IPS DF 6.9 (cell line): ENCODE measurements at regions not wholly inside any gene's neighbourhood (a gene's known extent, or its start where the extent isn't known, plus 50 kb on each side); places are given as distances from the start of the nearest gene placed in this dataset.
"Not testable (repeated sequence)": the region's sequence is repeated elsewhere in the genome, so short reads cannot be mapped to it uniquely, and the experiment has no call there.

Experiments
- DNase-seq: peaks from one replicate; pipeline ENCODE4 v3.0.0-alpha.2; 2013; ENCODE audit warnings: low read depth, low spot score
- H3K27ac ChIP-seq: one replicate; pipeline ENCODE4 v1.5.1; 2013; ENCODE audit warnings: low read length, control low read depth
- H3K27me3 ChIP-seq: 2 replicates; pipeline ENCODE4 v1.6.1; 2013; ENCODE audit warnings: mild to moderate bottlenecking, low read length; ENCODE audit not compliant: control insufficient read depth, insufficient read depth
- H3K36me3 ChIP-seq: 2 replicates; pipeline ENCODE4 v1.6.1; 2013; ENCODE audit warnings: low read length; ENCODE audit not compliant: control insufficient read depth, insufficient read depth
- H3K4me1 ChIP-seq: 2 replicates; pipeline ENCODE4 v1.6.1; 2013; ENCODE audit warnings: low read length; ENCODE audit not compliant: control insufficient read depth, insufficient read depth
- H3K4me3 ChIP-seq: 2 replicates; pipeline ENCODE4 v1.5.1; 2013; ENCODE audit warnings: mild to moderate bottlenecking, low read length
- H3K9me3 ChIP-seq: 2 replicates; pipeline ENCODE4 v1.6.1; 2013; ENCODE audit warnings: low read length, inconsistent platforms; ENCODE audit not compliant: control insufficient read depth, insufficient read depth
- WGBS: extraction: QIAGEN DNeasy Blood & Tissue Kit; methylation state at CpG from one replicate; pipeline ENCODE4 v1.1.7; 2013; ENCODE audit warnings: mixed read lengths, missing lambda C conversion rate; ENCODE audit not compliant: insufficient read length, insufficient coverage; 5-methylcytosine and 5-hydroxymethylcytosine counted together

GRCh38 chr3:170690661-170690981 is 104.7 kb upstream of the SLC7A14 start:
- H3K4me1 ChIP-seq = no peaks in the 10 kb centered on the region
- no peaks in the 10 kb centered on the region for H3K27me3 ChIP-seq
- H3K9me3 ChIP-seq = no peaks in the 10 kb centered on the region; the same call in 1 of the 2 replicates
- WGBS = no CpG with 5 or more reads among the region's 3 CpGs
- DNase-seq = no peak
- no peak overlapping the region for H3K27ac ChIP-seq
- no peaks in the 10 kb centered on the region for H3K36me3 ChIP-seq
- no peak overlapping the region for H3K4me3 ChIP-seq

- Histone ChIP-seq H3K27ac (no peak overlapping the region), H3K9me3 (no peaks in the 10 kb centered on the region; the same call in 1 of the 2 replicates), H3K27me3 (no peaks in the 10 kb centered on the region), H3K4me1 (no peaks in the 10 kb centered on the region), H3K4me3 (no peak overlapping the region), H3K36me3 (no peaks in the 10 kb centered on the region)
- no peak for DNase-seq
- WGBS = no CpG with 5 or more reads among the region's 13 CpGs
These were observed 104.2 kb upstream of the SLC7A14 start for GRCh38 chr3:170689893-170690660.

- WGBS = no CpG with 5 or more reads among the region's 4 CpGs
- Histone ChIP-seq H3K27me3 (no peaks in the 10 kb centered on the region), H3K27ac (no peak overlapping the region), H3K9me3 (no peaks in the 10 kb centered on the region; the same call in 1 of the 2 replicates), H3K4me1 (no peaks in the 10 kb centered on the region), H3K4me3 (no peak overlapping the region), H3K36me3 (no peaks in the 10 kb centered on the region)
- no peak for DNase-seq
These were observed 103.5 kb upstream of the SLC7A14 start for GRCh38 chr3:170689296-170689829.

GRCh38 chr3:170688222-170688621 is 102.3 kb upstream of the SLC7A14 start:
- not testable (repeated sequence) for H3K9me3 ChIP-seq, DNase-seq, H3K27me3 ChIP-seq, H3K36me3 ChIP-seq, H3K4me3 ChIP-seq, H3K4me1 ChIP-seq, H3K27ac ChIP-seq
- WGBS = no CpG with 5 or more reads among the region's 4 CpGs

- Histone ChIP-seq H3K9me3 (no peaks in the 10 kb centered on the region), H3K4me3 (no peak overlapping the region), H3K27me3 (no peaks in the 10 kb centered on the region), H3K27ac (no peak overlapping the region), H3K4me1 (no peaks in the 10 kb centered on the region), H3K36me3 (no peaks in the 10 kb centered on the region)
- no peak for DNase-seq
These were observed 94.7 kb upstream of the SLC7A14 start for GRCh38 chr3:170680593-170680992.

- no peak for DNase-seq
- no peaks in the 10 kb centered on the region for H3K9me3 ChIP-seq
- H3K36me3 ChIP-seq = no peaks in the 10 kb centered on the region
- H3K4me3 ChIP-seq = no peak overlapping the region
- H3K27ac ChIP-seq = no peak overlapping the region
- no CpG with 5 or more reads among the region's 3 CpGs for WGBS
- no peaks in the 10 kb centered on the region for H3K4me1 ChIP-seq
- no peaks in the 10 kb centered on the region for H3K27me3 ChIP-seq
These were observed 93.3 kb upstream of the SLC7A14 start for GRCh38 chr3:170679190-170679589.

GRCh38 chr3:170670504-170670903 is 84.6 kb upstream of the SLC7A14 start:
- DNase-seq = no peak
- Histone ChIP-seq H3K36me3 (no peaks in the 10 kb centered on the region), H3K9me3 (no peaks in the 10 kb centered on the region), H3K4me3 (no peak overlapping the region), H3K4me1 (no peaks in the 10 kb centered on the region), H3K27ac (no peak overlapping the region), H3K27me3 (no peaks in the 10 kb centered on the region)

GRCh38 chr3:170662986-170663385 is 77.1 kb upstream of the SLC7A14 start:
- DNase-seq, H3K9me3 ChIP-seq, H3K4me1 ChIP-seq, H3K27ac ChIP-seq, H3K4me3 ChIP-seq, H3K27me3 ChIP-seq, H3K36me3 ChIP-seq: not testable (repeated sequence)
- no CpG with 5 or more reads among the region's 3 CpGs for WGBS

- no peaks in the 10 kb centered on the region for H3K36me3 ChIP-seq
- H3K27me3 ChIP-seq = no peaks in the 10 kb centered on the region
- DNase-seq = no peak
- H3K9me3 ChIP-seq = no peaks in the 10 kb centered on the region
- H3K27ac ChIP-seq = no peak overlapping the region
- H3K4me3 ChIP-seq = no peak overlapping the region
- no peaks in the 10 kb centered on the region for H3K4me1 ChIP-seq
- no CpG with 5 or more reads among the region's 5 CpGs for WGBS
These were observed 74.3 kb upstream of the SLC7A14 start for GRCh38 chr3:170660139-170660538.

- H3K4me3 ChIP-seq = no peak overlapping the region
- H3K36me3 ChIP-seq = no peaks in the 10 kb centered on the region
- H3K9me3 ChIP-seq = no peaks in the 10 kb centered on the region
- no peaks in the 10 kb centered on the region for H3K27me3 ChIP-seq
- H3K27ac ChIP-seq = no peak overlapping the region
- no peak for DNase-seq
- no CpG with 5 or more reads among the region's 2 CpGs for WGBS
- H3K4me1 ChIP-seq = no peaks in the 10 kb centered on the region
These were observed 71.4 kb upstream of the SLC7A14 start for GRCh38 chr3:170657312-170657711.

- Histone ChIP-seq H3K4me1 (no peaks in the 10 kb centered on the region), H3K27ac (no peak overlapping the region), H3K4me3 (no peak overlapping the region), H3K27me3 (no peaks in the 10 kb centered on the region), H3K9me3 (no peaks in the 10 kb centered on the region), H3K36me3 (no peaks in the 10 kb centered on the region)
- DNase-seq = no peak
- no CpG with 5 or more reads among the region's 2 CpGs for WGBS
These were observed 70.4 kb upstream of the SLC7A14 start for GRCh38 chr3:170656284-170656683.
